ENCODE measurements at regions not wholly inside any gene's neighbourhood (a gene's known extent, or its start where the extent isn't known, plus 50 kb on each side); places are given as distances from the start of the nearest gene placed in this dataset.
"Not testable (repeated sequence)": the region's sequence is repeated elsewhere in the genome, so short reads cannot be mapped to it uniquely, and the experiment has no call there.

DNA sequence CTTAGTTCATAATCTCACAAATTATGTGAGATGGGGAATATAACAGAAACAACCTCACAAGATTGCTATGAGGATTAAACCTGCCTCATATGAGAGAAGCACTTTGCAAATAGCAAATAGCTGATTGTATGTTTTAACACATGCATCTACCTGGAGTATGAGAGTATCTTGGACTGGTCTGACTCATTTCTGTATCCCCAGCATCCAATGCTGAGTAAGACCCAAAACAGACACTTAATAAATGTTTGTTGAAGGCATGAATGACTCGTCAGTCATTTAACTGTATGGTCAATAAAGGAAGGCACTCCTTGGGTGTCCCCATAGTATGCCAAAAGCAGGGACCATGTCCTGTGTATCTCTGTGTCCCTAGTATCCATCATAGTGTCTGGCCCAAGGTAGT, 350.9 kb upstream of the F9 start:
- TF ChIP-seq, protein P1, sequence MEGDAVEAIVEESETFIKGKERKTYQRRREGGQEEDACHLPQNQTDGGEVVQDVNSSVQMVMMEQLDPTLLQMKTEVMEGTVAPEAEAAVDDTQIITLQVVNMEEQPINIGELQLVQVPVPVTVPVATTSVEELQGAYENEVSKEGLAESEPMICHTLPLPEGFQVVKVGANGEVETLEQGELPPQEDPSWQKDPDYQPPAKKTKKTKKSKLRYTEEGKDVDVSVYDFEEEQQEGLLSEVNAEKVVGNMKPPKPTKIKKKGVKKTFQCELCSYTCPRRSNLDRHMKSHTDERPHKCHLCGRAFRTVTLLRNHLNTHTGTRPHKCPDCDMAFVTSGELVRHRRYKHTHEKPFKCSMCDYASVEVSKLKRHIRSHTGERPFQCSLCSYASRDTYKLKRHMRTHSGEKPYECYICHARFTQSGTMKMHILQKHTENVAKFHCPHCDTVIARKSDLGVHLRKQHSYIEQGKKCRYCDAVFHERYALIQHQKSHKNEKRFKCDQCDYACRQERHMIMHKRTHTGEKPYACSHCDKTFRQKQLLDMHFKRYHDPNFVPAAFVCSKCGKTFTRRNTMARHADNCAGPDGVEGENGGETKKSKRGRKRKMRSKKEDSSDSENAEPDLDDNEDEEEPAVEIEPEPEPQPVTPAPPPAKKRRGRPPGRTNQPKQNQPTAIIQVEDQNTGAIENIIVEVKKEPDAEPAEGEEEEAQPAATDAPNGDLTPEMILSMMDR (conservative IDR thresholded peaks at IDR 0.05), result no peak
- H3K27ac ChIP-seq, result no peak overlapping the region

DNA sequence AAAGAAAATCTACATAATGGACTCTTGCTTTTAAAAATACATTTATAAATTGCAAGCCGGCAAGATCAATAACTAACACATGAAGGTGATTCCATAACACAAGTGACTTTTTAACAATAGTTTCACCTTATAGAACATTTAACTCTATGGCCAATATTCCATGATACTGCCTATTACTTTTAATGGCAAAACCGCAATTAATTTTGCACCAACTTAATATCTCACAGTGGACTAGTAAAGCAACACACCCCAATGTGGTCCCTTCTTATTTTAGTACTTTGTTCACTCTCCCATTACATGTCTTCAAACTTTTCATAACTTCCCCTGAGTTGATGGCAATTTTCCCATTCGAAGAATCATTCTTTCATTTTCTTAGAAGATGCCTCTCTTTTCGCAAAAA, 351.6 kb upstream of the F9 start:
- TF ChIP-seq, protein P1 (conservative IDR thresholded peaks at IDR 0.05), result no peak

DNA sequence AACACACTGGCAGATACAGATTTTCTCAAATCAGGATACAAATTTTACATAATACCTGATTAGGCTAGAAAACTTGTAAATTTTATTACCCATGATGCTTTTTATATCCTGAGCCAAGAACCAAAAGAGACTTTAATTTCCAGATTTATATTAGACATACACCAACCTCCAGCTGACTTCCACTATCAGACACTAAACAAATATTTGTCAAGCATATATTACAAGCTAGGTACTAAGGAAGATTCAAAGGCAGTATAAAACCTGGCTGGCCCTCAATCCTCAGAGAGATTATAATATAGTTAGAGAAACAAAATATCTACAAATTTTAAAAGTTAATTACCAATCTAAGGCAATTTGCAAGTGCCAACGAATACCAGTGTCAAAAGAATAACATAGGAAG, 357.8 kb upstream of the F9 start:
- H3K27ac ChIP-seq, result no peak overlapping the region
- TF ChIP-seq, protein P1 (conservative IDR thresholded peaks at IDR 0.05), result no peak

More for the DNA sequence above, 351.6 kb upstream of the F9 start:
- H3K27ac ChIP-seq, result no peak overlapping the region

DNA sequence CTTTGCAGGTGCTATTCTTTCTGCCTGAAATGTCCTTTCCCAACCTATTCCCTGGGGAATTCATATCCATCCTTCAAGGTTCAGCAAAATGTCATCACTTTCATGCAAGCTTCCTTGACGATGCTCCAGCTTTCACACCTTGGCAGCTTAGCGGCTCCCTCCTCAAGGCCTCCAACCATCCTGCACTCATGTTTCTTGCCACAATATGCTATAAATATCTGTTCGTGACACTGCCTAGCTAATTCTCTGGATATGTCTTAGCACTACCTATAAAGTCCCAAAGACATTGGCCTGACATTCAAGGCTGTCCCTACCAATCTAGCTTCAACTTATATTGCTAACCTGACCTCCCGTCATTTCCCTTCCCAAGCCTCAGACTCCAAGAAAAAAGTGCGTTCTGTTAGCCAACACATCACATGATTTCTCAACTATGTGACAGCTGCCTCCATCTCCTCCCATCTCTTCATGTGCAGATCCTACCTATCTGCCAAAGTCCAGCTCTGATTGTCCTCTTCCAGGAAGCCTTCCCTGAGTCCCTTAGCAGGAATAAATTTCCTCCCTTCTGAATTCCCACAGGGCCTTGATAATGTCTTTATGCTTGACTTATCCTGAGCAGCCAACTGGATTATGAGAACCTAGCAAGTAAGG, 359.9 kb upstream of the F9 start:
- TF ChIP-seq, protein P1 (conservative IDR thresholded peaks at IDR 0.05), result no peak
- no peak overlapping the region for H3K27ac ChIP-seq

DNA sequence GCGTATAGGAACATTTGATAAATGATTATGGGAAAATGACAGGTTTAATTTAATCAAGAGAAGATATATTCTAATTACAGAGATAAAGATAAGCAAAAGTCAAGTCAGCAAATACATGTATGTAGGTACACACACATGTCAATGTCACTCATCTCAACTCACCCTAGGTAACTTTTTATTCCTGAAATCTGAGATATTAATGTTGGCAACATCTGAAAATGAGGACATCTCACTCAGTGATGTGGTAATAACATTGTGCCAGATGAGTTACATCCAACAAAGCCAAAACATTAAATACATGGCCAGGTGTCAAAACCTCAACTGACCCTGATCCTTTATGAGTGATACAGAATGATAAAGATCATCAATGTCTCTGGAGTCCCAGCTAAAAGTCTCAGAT, 363.3 kb upstream of the F9 start:
- H3K27ac ChIP-seq, result no peak overlapping the region
- TF ChIP-seq, protein P1 (conservative IDR thresholded peaks at IDR 0.05), result no peak

DNA sequence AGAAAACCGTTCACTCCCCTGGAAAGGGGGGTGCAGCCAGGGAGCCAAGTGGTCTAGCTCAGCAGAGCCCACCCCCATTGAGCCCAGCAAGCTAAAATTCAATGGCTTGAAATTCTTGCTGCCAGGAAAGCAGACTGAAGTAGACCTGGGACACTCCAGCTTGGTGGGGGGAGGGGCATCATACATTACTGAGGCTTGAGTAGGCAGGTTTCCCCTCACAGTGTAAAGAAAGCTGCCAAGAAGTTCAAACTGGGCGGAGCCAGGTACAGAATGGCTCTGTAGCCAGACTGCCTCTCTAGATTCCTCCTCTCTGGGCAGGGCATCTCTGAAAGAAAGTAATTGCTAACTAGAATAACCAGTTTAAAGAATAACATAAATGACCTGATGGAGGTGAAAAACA, 372.3 kb upstream of the F9 start:
- no peak overlapping the region; the same call in 1 of the 2 replicates for H3K27ac ChIP-seq
- TF ChIP-seq, protein P1 (conservative IDR thresholded peaks at IDR 0.05), result no peak

DNA sequence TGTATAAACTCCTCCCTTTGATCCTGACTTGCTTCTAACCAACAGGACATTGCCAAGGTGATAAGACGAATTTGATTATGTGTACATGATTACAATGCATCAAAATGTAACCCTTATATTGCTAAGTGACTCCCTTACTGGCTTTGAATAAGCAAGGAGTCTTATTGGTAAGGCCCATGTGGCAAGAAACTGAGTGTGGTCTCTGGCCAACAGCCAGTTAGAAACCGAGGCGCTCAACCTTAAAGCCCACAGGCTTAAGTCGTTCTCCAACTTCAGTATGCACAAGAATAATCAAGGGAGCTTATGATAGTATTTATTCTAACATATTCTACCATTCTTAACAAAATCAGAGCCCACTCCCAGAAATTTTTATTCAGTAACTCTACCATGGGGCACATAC, 374.2 kb upstream of the F9 start:
- no peak overlapping the region for H3K27ac ChIP-seq
- TF ChIP-seq, protein P1 (conservative IDR thresholded peaks at IDR 0.05), result no peak

DNA sequence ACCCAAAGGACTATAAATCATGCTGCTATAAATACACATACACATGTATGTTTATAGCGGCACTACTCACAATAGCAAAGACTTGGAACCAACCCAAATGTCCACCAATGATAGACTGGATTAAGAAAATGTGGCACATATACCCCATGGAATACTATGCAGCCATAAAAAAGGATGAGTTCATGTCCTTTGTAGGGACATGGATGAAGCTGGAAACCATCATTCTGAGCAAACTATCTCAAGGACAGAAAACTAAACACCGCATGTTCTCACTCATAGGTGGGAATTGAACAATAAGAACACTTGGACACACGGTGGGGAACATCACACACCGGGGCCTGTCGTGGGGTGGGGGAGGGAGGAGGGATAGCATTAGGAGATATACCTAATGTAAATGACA, 383.9 kb upstream of the F9 start:
- not testable (repeated sequence) for H3K27ac ChIP-seq

Data from VCaP (cell line).